Fibroblast of pulmonary artery (primary cell): ENCODE measurements at regions not wholly inside any gene's neighbourhood (a gene's known extent, or its start where the extent isn't known, plus 50 kb on each side); places are given as distances from the start of the nearest gene placed in this dataset.

Experiments
- DNase-seq: peaks from one replicate; pipeline ENCODE4 v3.0.0-alpha.2; 2010; ENCODE audit warnings: low read depth
- H3K4me3 ChIP-seq: replicated peaks from 2 replicates; pipeline ENCODE4 v1.5.1; 2011; ENCODE audit warnings: low read depth, mild to moderate bottlenecking, control low read depth, low read length, moderate library complexity
- CTCF ChIP-seq: IDR thresholded peaks from 2 replicates; pipeline ENCODE4 v1.5.1; 2011; ENCODE audit warnings: mild to moderate bottlenecking, control low read depth, low read length, inconsistent platforms; ENCODE audit errors: missing control alignments

GRCh38 chr6:37106051-37106363 is 63.9 kb upstream of the PIM1 start:
- DNase-seq: no peak
- TF ChIP-seq CTCF: no peak
- H3K4me3 ChIP-seq: no peak overlapping the region

- H3K4me3 ChIP-seq: no peak overlapping the region
- no peak for DNase-seq
- TF ChIP-seq CTCF: no peak
These were observed 63.4 kb upstream of the PIM1 start for GRCh38 chr6:37106554-37106953.

- DNase-seq: no peak
- no peak for TF ChIP-seq CTCF
- no peak overlapping the region for H3K4me3 ChIP-seq
These were observed 62.9 kb upstream of the PIM1 start for GRCh38 chr6:37106982-37107491.

- no peak for TF ChIP-seq CTCF
- DNase-seq: no peak
- H3K4me3 ChIP-seq: no peak overlapping the region
These were observed 60.0 kb upstream of the PIM1 start for GRCh38 chr6:37109714-37110499.

GRCh38 chr6:37110500-37111461 is 59.2 kb upstream of the PIM1 start:
- no peak overlapping the region for H3K4me3 ChIP-seq
- no peak for TF ChIP-seq CTCF
- DNase-seq: peak; percentile 56

- H3K4me3 ChIP-seq: no peak overlapping the region
- no peak for DNase-seq
- no peak for TF ChIP-seq CTCF
These were observed 56.0 kb upstream of the PIM1 start for GRCh38 chr6:37113976-37114375.
